Left ventricle myocardium inferior (tissue), 1 donor: ENCODE measurements at regions not wholly inside any gene's neighbourhood (a gene's known extent, or its start where the extent isn't known, plus 50 kb on each side); places are given as distances from the start of the nearest gene placed in this dataset.

Experiments
- DNase-seq: peaks from one replicate; pipeline ENCODE4 v3.0.0-alpha.2; 2020
- H3K27ac ChIP-seq: fragments of 200-600 bp; replicated peaks from 2 replicates; pipeline ENCODE4 v1.8.0; 2021
- H3K27me3 ChIP-seq: fragments of 200-600 bp; 2 replicates; pipeline ENCODE4 v1.8.0; 2021; ENCODE audit warnings: low read depth
- H3K36me3 ChIP-seq: fragments of 200-600 bp; 2 replicates; pipeline ENCODE4 v1.8.0; 2021
- H3K4me1 ChIP-seq: fragments of 200-600 bp; 2 replicates; pipeline ENCODE4 v1.8.0; 2021
- H3K4me3 ChIP-seq: fragments of 200-600 bp; 2 replicates; pipeline ENCODE4 v1.8.0; 2021; ENCODE audit warnings: mild to moderate bottlenecking, moderate library complexity
- H3K9me3 ChIP-seq: fragments of 200-600 bp; replicated peaks from 2 replicates; pipeline ENCODE4 v1.8.0; 2021
- intact Hi-C: fragments of 100-400 bp; cut with micrococcal nuclease; formaldehyde crosslinking; loops from one replicate; pipeline ENCODE4 v1.11.0; 2022
- TF ChIP-seq, protein P1 (sequence below): fragments of 200-600 bp; IDR thresholded peaks from 2 replicates; pipeline ENCODE4 v1.8.0; 2021; ENCODE audit warnings: antibody characterized with exemption, mild to moderate bottlenecking, borderline replicate concordance
- donor health status: DM: no; HTN: yes; CAD: no; lungs with severe emphysema.

DNA sequence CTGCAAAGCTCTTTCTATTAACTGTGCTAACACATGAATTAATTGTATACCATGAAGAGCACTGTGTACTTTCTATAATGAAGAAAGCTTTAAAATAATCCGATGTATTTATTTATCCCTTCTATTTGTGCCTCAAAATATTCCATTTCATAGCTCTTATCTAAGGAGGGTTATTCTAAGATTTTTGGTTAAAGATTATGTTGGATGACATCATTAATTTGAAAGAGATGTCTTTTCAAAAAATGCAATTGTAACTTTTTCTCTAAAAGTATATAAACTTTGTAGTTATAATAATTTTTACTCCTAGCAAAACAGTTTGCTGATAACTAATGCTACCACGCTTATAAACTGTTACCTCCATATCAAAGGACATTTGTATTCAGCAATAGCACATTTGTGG lies 192.4 kb upstream of the HSF2 start:
- no peak for DNase-seq
- H3K27ac ChIP-seq, result no peak overlapping the region
- no peak overlapping the region for H3K4me3 ChIP-seq
- H3K27me3 ChIP-seq, result no peaks in the 10 kb centered on the region
- no peaks in the 10 kb centered on the region for H3K4me1 ChIP-seq
- TF ChIP-seq, protein P1, sequence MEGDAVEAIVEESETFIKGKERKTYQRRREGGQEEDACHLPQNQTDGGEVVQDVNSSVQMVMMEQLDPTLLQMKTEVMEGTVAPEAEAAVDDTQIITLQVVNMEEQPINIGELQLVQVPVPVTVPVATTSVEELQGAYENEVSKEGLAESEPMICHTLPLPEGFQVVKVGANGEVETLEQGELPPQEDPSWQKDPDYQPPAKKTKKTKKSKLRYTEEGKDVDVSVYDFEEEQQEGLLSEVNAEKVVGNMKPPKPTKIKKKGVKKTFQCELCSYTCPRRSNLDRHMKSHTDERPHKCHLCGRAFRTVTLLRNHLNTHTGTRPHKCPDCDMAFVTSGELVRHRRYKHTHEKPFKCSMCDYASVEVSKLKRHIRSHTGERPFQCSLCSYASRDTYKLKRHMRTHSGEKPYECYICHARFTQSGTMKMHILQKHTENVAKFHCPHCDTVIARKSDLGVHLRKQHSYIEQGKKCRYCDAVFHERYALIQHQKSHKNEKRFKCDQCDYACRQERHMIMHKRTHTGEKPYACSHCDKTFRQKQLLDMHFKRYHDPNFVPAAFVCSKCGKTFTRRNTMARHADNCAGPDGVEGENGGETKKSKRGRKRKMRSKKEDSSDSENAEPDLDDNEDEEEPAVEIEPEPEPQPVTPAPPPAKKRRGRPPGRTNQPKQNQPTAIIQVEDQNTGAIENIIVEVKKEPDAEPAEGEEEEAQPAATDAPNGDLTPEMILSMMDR, result no peak
- intact Hi-C loops, result no loop called here
- H3K36me3 ChIP-seq, result no peaks in the 10 kb centered on the region
- H3K9me3 ChIP-seq, result no peaks in the 10 kb centered on the region

DNA sequence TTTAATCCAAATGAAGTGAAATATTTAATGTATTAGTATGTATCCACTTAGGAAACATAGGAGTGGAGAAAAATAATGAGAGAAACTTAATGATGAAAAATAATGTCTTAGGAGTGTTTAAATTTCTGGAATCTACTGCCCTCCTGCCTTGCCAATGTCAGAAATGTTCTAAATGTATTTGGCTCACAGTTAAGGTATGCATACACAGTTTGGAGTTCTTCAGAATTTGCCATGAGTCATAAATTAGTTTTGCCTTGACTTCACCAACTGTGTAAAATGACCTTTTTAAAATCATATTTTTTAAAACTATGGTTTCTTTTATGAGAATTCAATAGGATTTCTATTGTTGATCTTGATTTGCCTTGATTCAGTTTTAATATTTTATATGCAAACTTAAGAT lies 191.7 kb upstream of the HSF2 start:
- Histone ChIP-seq H3K27ac (no peak overlapping the region), H3K36me3 (no peaks in the 10 kb centered on the region), H3K9me3 (no peaks in the 10 kb centered on the region), H3K27me3 (no peaks in the 10 kb centered on the region), H3K4me1 (no peaks in the 10 kb centered on the region), H3K4me3 (no peak overlapping the region)
- TF ChIP-seq, protein P1, result no peak
- intact Hi-C loops, result no loop called here
- no peak for DNase-seq

DNA sequence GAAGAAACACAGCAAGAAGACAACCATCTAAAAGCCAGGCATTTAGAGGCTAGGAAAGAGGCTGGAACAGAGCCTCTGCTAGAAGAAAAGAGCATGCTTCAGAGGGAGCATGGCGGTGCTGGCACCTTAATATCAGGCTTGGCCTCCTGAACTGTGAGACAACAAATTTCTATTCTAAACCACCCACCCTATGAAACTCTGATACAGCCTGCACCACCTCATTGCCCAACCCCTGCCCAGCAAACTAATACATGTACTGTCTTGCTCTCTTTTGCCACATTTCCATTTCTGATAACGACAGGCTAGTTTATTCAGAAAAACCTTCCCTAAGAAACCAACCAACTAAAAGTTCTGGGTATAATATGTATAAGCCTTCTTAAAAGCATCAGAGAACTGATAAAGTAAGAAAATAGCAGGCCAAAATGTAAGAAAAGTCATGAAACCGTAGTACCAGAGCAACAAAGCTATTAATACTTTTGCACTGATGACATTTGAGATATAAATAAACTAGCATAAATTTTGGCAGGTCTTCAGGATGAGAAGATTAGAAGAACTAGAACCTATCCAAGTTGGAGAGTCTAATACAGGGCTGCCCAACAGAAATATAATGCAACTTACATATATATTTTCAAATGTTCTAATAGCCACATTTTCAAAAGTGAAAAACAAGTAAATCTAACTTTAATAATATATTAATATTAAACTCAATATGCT lies 184.7 kb upstream of the HSF2 start:
- Histone ChIP-seq H3K36me3 (no peaks in the 10 kb centered on the region), H3K27ac (no peak overlapping the region), H3K4me3 (no peak overlapping the region), H3K9me3 (no peaks in the 10 kb centered on the region), H3K27me3 (no peaks in the 10 kb centered on the region), H3K4me1 (no peaks in the 10 kb centered on the region)
- no peak for DNase-seq
- intact Hi-C loops, result no loop called here
- TF ChIP-seq, protein P1, result no peak

DNA sequence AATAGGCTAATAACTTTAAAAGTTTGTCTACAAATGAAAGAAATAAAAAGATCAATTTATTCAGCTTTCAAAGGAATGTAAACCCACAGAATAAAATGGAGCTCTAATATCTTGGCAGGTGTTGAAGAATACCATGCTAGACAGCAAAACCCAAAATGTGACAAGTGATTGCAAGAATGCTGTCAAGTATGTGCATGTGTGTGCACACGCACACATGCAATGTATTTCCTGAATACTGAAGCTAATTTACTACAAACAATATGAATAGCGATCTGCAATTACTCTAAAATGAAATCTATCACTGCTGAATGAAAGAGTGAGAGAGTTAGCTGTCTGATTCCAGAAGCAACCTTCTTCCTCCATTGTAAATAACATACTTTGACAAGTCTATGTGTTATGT lies 179.2 kb upstream of the HSF2 start:
- intact Hi-C loops, result no loop called here
- no peak overlapping the region for H3K27ac ChIP-seq
- no peaks in the 10 kb centered on the region for H3K27me3 ChIP-seq
- no peaks in the 10 kb centered on the region for H3K9me3 ChIP-seq
- TF ChIP-seq, protein P1, result no peak
- no peaks in the 10 kb centered on the region for H3K4me1 ChIP-seq
- no peak for DNase-seq
- H3K36me3 ChIP-seq, result no peaks in the 10 kb centered on the region
- H3K4me3 ChIP-seq, result no peak overlapping the region

DNA sequence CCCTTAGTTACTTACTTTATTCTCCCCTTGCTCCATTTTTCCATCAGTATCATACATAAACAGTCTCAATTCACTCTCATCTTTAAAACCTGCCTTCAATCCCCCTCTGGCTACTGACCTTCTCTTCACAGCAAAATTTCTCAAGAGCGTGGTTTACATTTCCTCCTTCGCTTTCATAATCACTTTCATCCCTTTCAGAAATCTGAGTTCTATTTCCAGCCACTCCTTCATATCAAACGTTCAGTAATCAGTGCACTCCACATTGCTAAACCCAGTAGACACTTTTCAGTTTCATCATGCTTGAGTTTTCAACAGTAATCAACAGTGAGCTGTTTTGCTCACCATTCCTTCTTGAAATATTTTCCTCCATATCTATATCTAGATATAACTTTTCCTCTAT lies 176.7 kb upstream of the HSF2 start:
- Histone ChIP-seq H3K36me3 (no peaks in the 10 kb centered on the region), H3K4me1 (no peaks in the 10 kb centered on the region), H3K27ac (no peak overlapping the region), H3K27me3 (no peaks in the 10 kb centered on the region), H3K9me3 (no peaks in the 10 kb centered on the region), H3K4me3 (no peak overlapping the region)
- TF ChIP-seq, protein P1, result no peak
- intact Hi-C loops, result no loop called here
- no peak for DNase-seq
